Spleen (tissue), 7 donors: ENCODE measurements at regions not wholly inside any gene's neighbourhood (a gene's known extent, or its start where the extent isn't known, plus 50 kb on each side); places are given as distances from the start of the nearest gene placed in this dataset.

ENCODE experiments used
- CTCF ChIP-seq, 11 experiments: fragments of 200-600 bp in 7 of 11; fragments of 450-650 bp in 4 of 11; sonication (generic) in 4 of 11; IDR thresholded peaks in 8 of 11; conservative IDR thresholded peaks in 3 of 11; 1 replicate in 7 of 11; 2 replicates in 4 of 11; pipeline versions ENCODE4 v1.4.0 to v1.8.0; 2016 to 2021; ENCODE audit warnings: antibody characterized with exemption in 11 of 11, inconsistent platforms in 4 of 11, mild to moderate bottlenecking in 1 of 11
- POLR2AphosphoS5 ChIP-seq, 3 donors: sonication (generic); formaldehyde crosslinking; IDR thresholded peaks; one replicate each; pipeline ENCODE4 v1.5.1; 2017; ENCODE audit warnings: antibody characterized with exemption in 3 of 3
- donor health status: DM: no; HTN: no; CAD: no; lungs with moderate emphysema.
- donor health status: DM: no; HTN: no; CAD: no.
- donor health status: DM: no; HTN: no; CAD: no.

GRCh38 chr12:89257340-89257739, 95.0 kb downstream of the DUSP6 start:
- no peak for TF ChIP-seq CTCF (IDR thresholded peaks at IDR 0.05 in 8 of 11, conservative IDR thresholded peaks at IDR 0.05 in 3 of 11)
- TF ChIP-seq POLR2AphosphoS5 (IDR thresholded peaks at IDR 0.05), result no peak
